ENCODE measurements at regions not wholly inside any gene's neighbourhood (a gene's known extent, or its start where the extent isn't known, plus 50 kb on each side); places are given as distances from the start of the nearest gene placed in this dataset.

- peaks cover 0 to 7% (median 0%) of the 10 kb centered on the region in 5 donors for H3K27me3 ChIP-seq (ENCODE audit: control insufficient read depth in 5 of 5, insufficient read depth in 4 of 5, low read length in 5 of 5)
- no peaks in the 10 kb centered on the region for H3K9me3 ChIP-seq (ENCODE audit: control insufficient read depth in 5 of 5, low read length in 5 of 5)
- no peaks in the 10 kb centered on the region for H3K36me3 ChIP-seq (ENCODE audit: control insufficient read depth in 5 of 5, insufficient read depth in 5 of 5, low read length in 5 of 5)
- H3K27ac ChIP-seq (ENCODE audit: low read depth, low read length), result no peak overlapping the region
- no peak overlapping the region for H3K4me3 ChIP-seq (ENCODE audit: low read depth in 1 of 5, low read length in 5 of 5)
- H3K4me1 ChIP-seq (ENCODE audit: control insufficient read depth in 5 of 5, insufficient read depth in 5 of 5, low read length in 5 of 5), result peaks cover 0 to 4% (median 0%) of the 10 kb centered on the region in 5 donors
- no peak overlapping the region for H3K9ac ChIP-seq (ENCODE audit: low read length in 5 of 5)
Measured at GRCh38 chr3:5431146-5431545, 243.6 kb downstream of the EDEM1 start.

- Histone ChIP-seq H3K4me3 (ENCODE audit: low read depth in 1 of 5, low read length in 5 of 5) (no peak overlapping the region), H3K27ac (ENCODE audit: low read depth, low read length) (no peak overlapping the region), H3K9me3 (ENCODE audit: control insufficient read depth in 5 of 5, low read length in 5 of 5) (no peaks in the 10 kb centered on the region)
Measured at GRCh38 chr3:5431811-5432378, 244.4 kb downstream of the EDEM1 start.

GRCh38 chr3:5437296-5437782 is 249.8 kb downstream of the EDEM1 start:
- H3K27me3 ChIP-seq (ENCODE audit: control insufficient read depth in 5 of 5, insufficient read depth in 4 of 5, low read length in 5 of 5), result peaks cover 0 to 3% (median 0%) of the 10 kb centered on the region in 5 donors
- no peak overlapping the region for H3K9ac ChIP-seq (ENCODE audit: low read length in 5 of 5)
- no peaks in the 10 kb centered on the region for H3K4me1 ChIP-seq (ENCODE audit: control insufficient read depth in 5 of 5, insufficient read depth in 5 of 5, low read length in 5 of 5)
- H3K36me3 ChIP-seq (ENCODE audit: control insufficient read depth in 5 of 5, insufficient read depth in 5 of 5, low read length in 5 of 5), result no peaks in the 10 kb centered on the region
- H3K27ac ChIP-seq (ENCODE audit: low read depth, low read length), result no peak overlapping the region
- no peak overlapping the region for H3K4me3 ChIP-seq (ENCODE audit: low read depth in 1 of 5, low read length in 5 of 5)
- peaks cover 0 to under 1% (median 0%) of the 10 kb centered on the region in 5 donors for H3K9me3 ChIP-seq (ENCODE audit: control insufficient read depth in 5 of 5, low read length in 5 of 5)

More at GRCh38 chr3:5431811-5432378, 244.4 kb downstream of the EDEM1 start:
- no peaks in the 10 kb centered on the region for H3K4me1 ChIP-seq (ENCODE audit: control insufficient read depth in 5 of 5, insufficient read depth in 5 of 5, low read length in 5 of 5)
- H3K27me3 ChIP-seq (ENCODE audit: control insufficient read depth in 5 of 5, insufficient read depth in 4 of 5, low read length in 5 of 5), result peaks cover 0 to 7% (median 0%) of the 10 kb centered on the region in 5 donors
- H3K36me3 ChIP-seq (ENCODE audit: control insufficient read depth in 5 of 5, insufficient read depth in 5 of 5, low read length in 5 of 5), result no peaks in the 10 kb centered on the region
- no peak overlapping the region for H3K9ac ChIP-seq (ENCODE audit: low read length in 5 of 5)

- peaks cover 0 to 4% (median 0%) of the 10 kb centered on the region in 5 donors for H3K9me3 ChIP-seq (ENCODE audit: control insufficient read depth in 5 of 5, low read length in 5 of 5)
Measured at GRCh38 chr3:5437783-5438323, 250.3 kb downstream of the EDEM1 start.

GRCh38 chr3:5441401-5441800 is 253.9 kb downstream of the EDEM1 start:
- Histone ChIP-seq H3K36me3 (ENCODE audit: control insufficient read depth in 5 of 5, insufficient read depth in 5 of 5, low read length in 5 of 5) (no peaks in the 10 kb centered on the region), H3K4me3 (ENCODE audit: low read depth in 1 of 5, low read length in 5 of 5) (no peak overlapping the region), H3K27me3 (ENCODE audit: control insufficient read depth in 5 of 5, insufficient read depth in 4 of 5, low read length in 5 of 5) (no peaks in the 10 kb centered on the region), H3K9me3 (ENCODE audit: control insufficient read depth in 5 of 5, low read length in 5 of 5) (peaks cover 0 to 6% (median 0%) of the 10 kb centered on the region in 5 donors), H3K9ac (ENCODE audit: low read length in 5 of 5) (no peak overlapping the region), H3K27ac (ENCODE audit: low read depth, low read length) (no peak overlapping the region), H3K4me1 (ENCODE audit: control insufficient read depth in 5 of 5, insufficient read depth in 5 of 5, low read length in 5 of 5) (no peaks in the 10 kb centered on the region)

More at GRCh38 chr3:5437783-5438323, 250.3 kb downstream of the EDEM1 start:
- no peaks in the 10 kb centered on the region for H3K4me1 ChIP-seq (ENCODE audit: control insufficient read depth in 5 of 5, insufficient read depth in 5 of 5, low read length in 5 of 5)
- no peak overlapping the region for H3K4me3 ChIP-seq (ENCODE audit: low read depth in 1 of 5, low read length in 5 of 5)
- H3K27me3 ChIP-seq (ENCODE audit: control insufficient read depth in 5 of 5, insufficient read depth in 4 of 5, low read length in 5 of 5), result peaks cover 0 to 3% (median 0%) of the 10 kb centered on the region in 5 donors
- no peak overlapping the region for H3K9ac ChIP-seq (ENCODE audit: low read length in 5 of 5)
- H3K36me3 ChIP-seq (ENCODE audit: control insufficient read depth in 5 of 5, insufficient read depth in 5 of 5, low read length in 5 of 5), result no peaks in the 10 kb centered on the region
- no peak overlapping the region for H3K27ac ChIP-seq (ENCODE audit: low read depth, low read length)

GRCh38 chr3:5442106-5442785 is 254.7 kb downstream of the EDEM1 start:
- no peaks in the 10 kb centered on the region for H3K4me1 ChIP-seq (ENCODE audit: control insufficient read depth in 5 of 5, insufficient read depth in 5 of 5, low read length in 5 of 5)
- no peaks in the 10 kb centered on the region for H3K27me3 ChIP-seq (ENCODE audit: control insufficient read depth in 5 of 5, insufficient read depth in 4 of 5, low read length in 5 of 5)
- H3K4me3 ChIP-seq (ENCODE audit: low read depth in 1 of 5, low read length in 5 of 5), result no peak overlapping the region
- H3K9me3 ChIP-seq (ENCODE audit: control insufficient read depth in 5 of 5, low read length in 5 of 5), result peaks cover 0 to 6% (median 0%) of the 10 kb centered on the region in 5 donors
- H3K27ac ChIP-seq (ENCODE audit: low read depth, low read length), result no peak overlapping the region
- no peak overlapping the region for H3K9ac ChIP-seq (ENCODE audit: low read length in 5 of 5)
- no peaks in the 10 kb centered on the region for H3K36me3 ChIP-seq (ENCODE audit: control insufficient read depth in 5 of 5, insufficient read depth in 5 of 5, low read length in 5 of 5)

GRCh38 chr3:5442786-5443138 is 255.3 kb downstream of the EDEM1 start:
- no peak overlapping the region for H3K4me3 ChIP-seq (ENCODE audit: low read depth in 1 of 5, low read length in 5 of 5)
- no peaks in the 10 kb centered on the region for H3K36me3 ChIP-seq (ENCODE audit: control insufficient read depth in 5 of 5, insufficient read depth in 5 of 5, low read length in 5 of 5)
- peaks cover 0 to 6% (median 0%) of the 10 kb centered on the region in 5 donors for H3K9me3 ChIP-seq (ENCODE audit: control insufficient read depth in 5 of 5, low read length in 5 of 5)

GRCh38 chr3:5444253-5444652 is 256.7 kb downstream of the EDEM1 start:
- H3K9me3 ChIP-seq (ENCODE audit: control insufficient read depth in 5 of 5, low read length in 5 of 5), result peaks cover 0 to 6% (median 3%) of the 10 kb centered on the region in 5 donors
- no peak overlapping the region for H3K27ac ChIP-seq (ENCODE audit: low read depth, low read length)
- no peaks in the 10 kb centered on the region for H3K36me3 ChIP-seq (ENCODE audit: control insufficient read depth in 5 of 5, insufficient read depth in 5 of 5, low read length in 5 of 5)
- H3K4me3 ChIP-seq (ENCODE audit: low read depth in 1 of 5, low read length in 5 of 5), result no peak overlapping the region
- no peaks in the 10 kb centered on the region for H3K27me3 ChIP-seq (ENCODE audit: control insufficient read depth in 5 of 5, insufficient read depth in 4 of 5, low read length in 5 of 5)
- no peaks in the 10 kb centered on the region for H3K4me1 ChIP-seq (ENCODE audit: control insufficient read depth in 5 of 5, insufficient read depth in 5 of 5, low read length in 5 of 5)
- H3K9ac ChIP-seq (ENCODE audit: low read length in 5 of 5), result no peak overlapping the region

More at GRCh38 chr3:5442786-5443138, 255.3 kb downstream of the EDEM1 start:
- no peaks in the 10 kb centered on the region for H3K4me1 ChIP-seq (ENCODE audit: control insufficient read depth in 5 of 5, insufficient read depth in 5 of 5, low read length in 5 of 5)
- no peaks in the 10 kb centered on the region for H3K27me3 ChIP-seq (ENCODE audit: control insufficient read depth in 5 of 5, insufficient read depth in 4 of 5, low read length in 5 of 5)
- H3K9ac ChIP-seq (ENCODE audit: low read length in 5 of 5), result no peak overlapping the region
- H3K27ac ChIP-seq (ENCODE audit: low read depth, low read length), result no peak overlapping the region

- Histone ChIP-seq H3K9me3 (ENCODE audit: control insufficient read depth in 5 of 5, low read length in 5 of 5) (peaks cover 0 to 6% (median 3%) of the 10 kb centered on the region in 5 donors), H3K4me1 (ENCODE audit: control insufficient read depth in 5 of 5, insufficient read depth in 5 of 5, low read length in 5 of 5) (no peaks in the 10 kb centered on the region), H3K4me3 (ENCODE audit: low read depth in 1 of 5, low read length in 5 of 5) (no peak overlapping the region), H3K36me3 (ENCODE audit: control insufficient read depth in 5 of 5, insufficient read depth in 5 of 5, low read length in 5 of 5) (no peaks in the 10 kb centered on the region), H3K27me3 (ENCODE audit: control insufficient read depth in 5 of 5, insufficient read depth in 4 of 5, low read length in 5 of 5) (no peaks in the 10 kb centered on the region), H3K9ac (ENCODE audit: low read length in 5 of 5) (no peak overlapping the region), H3K27ac (ENCODE audit: low read depth, low read length) (no peak overlapping the region)
Measured at GRCh38 chr3:5445676-5446201, 258.2 kb downstream of the EDEM1 start.

- Histone ChIP-seq H3K27ac (ENCODE audit: low read depth, low read length) (no peak overlapping the region), H3K36me3 (ENCODE audit: control insufficient read depth in 5 of 5, insufficient read depth in 5 of 5, low read length in 5 of 5) (no peaks in the 10 kb centered on the region), H3K4me3 (ENCODE audit: low read depth in 1 of 5, low read length in 5 of 5) (no peak overlapping the region), H3K9me3 (ENCODE audit: control insufficient read depth in 5 of 5, low read length in 5 of 5) (peaks cover 0 to 3% (median 2%) of the 10 kb centered on the region in 5 donors), H3K9ac (ENCODE audit: low read length in 5 of 5) (no peak overlapping the region), H3K4me1 (ENCODE audit: control insufficient read depth in 5 of 5, insufficient read depth in 5 of 5, low read length in 5 of 5) (no peaks in the 10 kb centered on the region), H3K27me3 (ENCODE audit: control insufficient read depth in 5 of 5, insufficient read depth in 4 of 5, low read length in 5 of 5) (no peaks in the 10 kb centered on the region)
Measured at GRCh38 chr3:5448246-5448645, 260.7 kb downstream of the EDEM1 start.
